GM19467 (cell line): ENCODE measurements at regions not wholly inside any gene's neighbourhood (a gene's known extent, or its start where the extent isn't known, plus 50 kb on each side); places are given as distances from the start of the nearest gene placed in this dataset.
"Not testable (repeated sequence)": the region's sequence is repeated elsewhere in the genome, so short reads cannot be mapped to it uniquely, and the experiment has no call there.

Experiments
- ATAC-seq: cut with Tn5 transposase; IDR thresholded peaks from one replicate; pipeline ENCODE4 v1.9.1; 2021; ENCODE audit warnings: mild to moderate bottlenecking, moderate library complexity; ENCODE audit not compliant: unreplicated experiment

- no peak for ATAC-seq
Observed at GRCh38 chr22:48490500-48491411, 1336.9 kb downstream of the BRD1 start.

- ATAC-seq, result no peak
Observed at GRCh38 chr22:48489551-48490499, 1337.8 kb downstream of the BRD1 start.

GRCh38 chr22:48488611-48489511, 1338.8 kb downstream of the BRD1 start:
- ATAC-seq, result no peak

- ATAC-seq, result no peak
Observed at GRCh38 chr22:48488149-48488551, 1339.5 kb downstream of the BRD1 start.

- no peak for ATAC-seq
Observed at GRCh38 chr22:48486558-48486957, 1341.1 kb downstream of the BRD1 start.

GRCh38 chr22:48486134-48486532, 1341.5 kb downstream of the BRD1 start:
- ATAC-seq, result no peak

- no peak for ATAC-seq
Observed at GRCh38 chr22:48485149-48486133, 1342.2 kb downstream of the BRD1 start.

- ATAC-seq, result no peak
Observed at GRCh38 chr22:48483764-48484528, 1343.7 kb downstream of the BRD1 start.

GRCh38 chr22:48482771-48483170, 1344.9 kb downstream of the BRD1 start:
- no peak for ATAC-seq

GRCh38 chr22:48482198-48482597, 1345.5 kb downstream of the BRD1 start:
- ATAC-seq, result not testable (repeated sequence)

- ATAC-seq, result no peak
Observed at GRCh38 chr22:48481748-48482147, 1345.9 kb downstream of the BRD1 start.

GRCh38 chr22:48478529-48479265, 1349.0 kb downstream of the BRD1 start:
- ATAC-seq, result no peak

- ATAC-seq, result no peak
Observed at GRCh38 chr22:48478124-48478523, 1349.5 kb downstream of the BRD1 start.

- no peak for ATAC-seq
Observed at GRCh38 chr22:48477031-48477721, 1350.5 kb downstream of the BRD1 start.

- no peak for ATAC-seq
Observed at GRCh38 chr22:48476577-48476976, 1351.1 kb downstream of the BRD1 start.

- ATAC-seq, result no peak
Observed at GRCh38 chr22:48475661-48476345, 1351.9 kb downstream of the BRD1 start.

- no peak for ATAC-seq
Observed at GRCh38 chr22:48474881-48475280, 1352.8 kb downstream of the BRD1 start.
